GM23338 (cell line): ENCODE measurements at regions not wholly inside any gene's neighbourhood (a gene's known extent, or its start where the extent isn't known, plus 50 kb on each side); places are given as distances from the start of the nearest gene placed in this dataset.

Experiments used
- ATAC-seq: fragments of 200-7000 bp; cut with Tn5 transposase; 3 replicates; pipeline ENCODE4 v1.9.1; 2020
- DNase-seq: peaks from one replicate; pipeline ENCODE4 v3.0.0-alpha.2; 2015; ENCODE audit warnings: low spot score
- H2AFZ ChIP-seq: fragments of 200-600 bp; sonication (generic); 2 replicates; pipeline ENCODE4 v1.8.0; 2016; ENCODE audit warnings: antibody characterized with exemption, mild to moderate bottlenecking, moderate library complexity
- H3F3A ChIP-seq: fragments of 200-600 bp; sonication (generic); replicated peaks from 2 replicates; pipeline ENCODE4 v1.8.0; 2017; ENCODE audit warnings: antibody characterized with exemption, mixed run types, low read depth
- H3K27ac ChIP-seq: fragments of 200-600 bp; sonication (generic); 2 replicates; pipeline ENCODE4 v1.6.1; 2016; ENCODE audit warnings: low read depth
- H3K27me3 ChIP-seq: fragments of 200-600 bp; sonication (generic); 2 replicates; pipeline ENCODE4 v1.8.0; 2016; ENCODE audit warnings: mild to moderate bottlenecking, mixed run types, moderate library complexity; ENCODE audit not compliant: insufficient read depth
- H3K36me3 ChIP-seq: fragments of 200-600 bp; sonication (generic); 2 replicates; pipeline ENCODE4 v1.8.0; 2016; ENCODE audit warnings: mild to moderate bottlenecking; ENCODE audit not compliant: insufficient read depth
- H3K4me1 ChIP-seq: fragments of 200-600 bp; sonication (generic); 2 replicates; pipeline ENCODE4 v1.8.0; 2016; ENCODE audit warnings: mild to moderate bottlenecking, moderate library complexity; ENCODE audit not compliant: insufficient read depth
- H3K4me2 ChIP-seq: fragments of 200-600 bp; sonication (generic); 2 replicates; pipeline ENCODE4 v1.7.1; 2017; ENCODE audit warnings: mixed run types
- H3K4me3 ChIP-seq: fragments of 200-600 bp; sonication (generic); 2 replicates; pipeline ENCODE4 v1.6.1; 2016; ENCODE audit warnings: mixed run types
- H3K79me2 ChIP-seq: fragments of 200-600 bp; sonication (generic); replicated peaks from 2 replicates; pipeline ENCODE4 v1.8.0; 2017; ENCODE audit warnings: mild to moderate bottlenecking; ENCODE audit not compliant: insufficient read depth
- H3K9me2 ChIP-seq: fragments of 200-600 bp; sonication (generic); 2 replicates; pipeline ENCODE4 v1.8.0; 2017; ENCODE audit not compliant: insufficient read depth
- H4K20me1 ChIP-seq: fragments of 200-600 bp; sonication (generic); replicated peaks from 2 replicates; pipeline ENCODE4 v1.8.0; 2017; ENCODE audit warnings: mild to moderate bottlenecking; ENCODE audit not compliant: insufficient read depth
- H3K27ac Mint-ChIP-seq: 2 replicates; pipeline ENCODE4 v1.8.0; 2020; ENCODE audit warnings: inconsistent platforms, mild to moderate bottlenecking, moderate library complexity, mixed read lengths
- H3K27me3 Mint-ChIP-seq: 3 replicates; pipeline ENCODE4 v1.8.0; 2022; ENCODE audit warnings: low read depth, mild to moderate bottlenecking, moderate library complexity, mixed read lengths, inconsistent platforms; ENCODE audit not compliant: insufficient read depth, poor library complexity
- H3K36me3 Mint-ChIP-seq: 3 replicates; pipeline ENCODE4 v1.8.0; 2021; ENCODE audit warnings: low read depth, mild to moderate bottlenecking, inconsistent platforms, moderate library complexity, mixed read lengths
- H3K4me1 Mint-ChIP-seq: 3 replicates; pipeline ENCODE4 v1.8.0; 2020; ENCODE audit warnings: mild to moderate bottlenecking, inconsistent platforms, mixed read lengths
- H3K4me3 Mint-ChIP-seq: 3 replicates; pipeline ENCODE4 v1.8.0; 2021; ENCODE audit warnings: moderate library complexity, mild to moderate bottlenecking, inconsistent platforms, mixed read lengths
- H3K9me3 Mint-ChIP-seq: 3 replicates; pipeline ENCODE4 v1.8.0; 2020; ENCODE audit warnings: moderate library complexity, mild to moderate bottlenecking, inconsistent platforms, mixed read lengths
- CTCF ChIP-seq, 2 experiments: fragments of 200-600 bp in 1 of 2; sonication (generic) in 1 of 2; conservative IDR thresholded peaks; 2 replicates each; pipeline versions ENCODE4 v1.5.1 to v1.6.1; 2016 to 2017; ENCODE audit warnings: antibody characterized with exemption in 2 of 2, low read depth in 2 of 2, mild to moderate bottlenecking in 2 of 2, moderate library complexity in 1 of 2
- NANOG ChIP-seq: IDR thresholded peaks from 2 replicates; pipeline ENCODE4 v1.6.1; 2016; ENCODE audit warnings: antibody characterized with exemption, borderline replicate concordance
- ZNF114 ChIP-seq: fragments of 250-450 bp; sonication (Bioruptor Pico); IDR thresholded peaks from 2 replicates; pipeline ENCODE4 v1.5.0; 2020; ENCODE audit warnings: mild to moderate bottlenecking, moderate library complexity
- ZNF462 ChIP-seq: fragments of 250-450 bp; sonication (Bioruptor Pico); IDR thresholded peaks from 2 replicates; pipeline ENCODE4 v1.5.0; 2020; ENCODE audit warnings: mild to moderate bottlenecking, moderate library complexity

GRCh38 chr4:10783351-10783750, 98.8 kb upstream of the CLNK start (continued):
- TF ChIP-seq ZNF462 (CRISPR knock-in tag), result no peak

DNA sequence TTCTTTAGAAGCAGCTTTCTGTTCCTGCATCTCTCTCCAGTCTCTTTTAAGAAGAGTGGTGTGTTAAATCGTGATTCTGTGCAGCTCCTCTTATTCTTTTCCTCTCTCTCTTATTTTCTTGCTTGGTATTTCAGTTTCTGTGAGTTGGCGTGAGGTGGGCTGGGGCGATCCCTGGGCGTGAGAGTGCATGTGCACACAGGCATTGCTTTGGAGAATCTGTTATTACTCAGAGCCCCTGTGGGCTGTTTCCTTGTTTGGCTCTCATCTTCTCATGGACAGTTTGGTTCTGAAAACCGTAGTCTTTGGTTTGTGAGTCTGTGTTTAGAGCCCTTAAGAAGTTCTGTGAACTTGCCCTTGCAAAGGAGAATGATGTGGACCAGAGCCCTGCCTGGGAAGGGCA, 97.2 kb upstream of the CLNK start:
- Mint-ChIP-seq H3K27ac (no peak overlapping the region), H3K4me1 (no peaks in the 10 kb centered on the region), H3K9me3 (peaks cover 18% of the 10 kb centered on the region), H3K27me3 (no peaks in the 10 kb centered on the region), H3K36me3 (peaks cover 11% of the 10 kb centered on the region), H3K4me3 (no peak overlapping the region)
- 0 out of 2 replicates have a peak, but pooled peaks cover 3% of the 10 kb centered on the region for H3K36me3 ChIP-seq
- H3F3A ChIP-seq, result no peaks in the 10 kb centered on the region
- H4K20me1 ChIP-seq, result no peaks in the 10 kb centered on the region
- no peak overlapping the region for H2AFZ ChIP-seq
- H3K79me2 ChIP-seq, result no peaks in the 10 kb centered on the region
- H3K27me3 ChIP-seq, result no peaks in the 10 kb centered on the region
- no peak overlapping the region for H3K27ac ChIP-seq
- H3K4me3 ChIP-seq, result no peak overlapping the region
- no peak overlapping the region for H3K4me2 ChIP-seq
- H3K9me2 ChIP-seq, result 0 out of 2 replicates have a peak, but pooled peaks cover 6% of the 10 kb centered on the region
- H3K4me1 ChIP-seq, result no peaks in the 10 kb centered on the region
- ATAC-seq (no peak), DNase-seq (no peak)
- TF ChIP-seq CTCF (conservative IDR thresholded peaks at IDR 0.05; ENCODE audit: low read depth in 2 of 2) (no peak), ZNF114 (CRISPR knock-in tag) (no peak), NANOG (no peak), ZNF462 (CRISPR knock-in tag) (no peak)
